ENCODE measurements at regions not wholly inside any gene's neighbourhood (a gene's known extent, or its start where the extent isn't known, plus 50 kb on each side); places are given as distances from the start of the nearest gene placed in this dataset.

- no peak for DNase-seq
These were observed 328.5 kb upstream of the USP25 start for GRCh38 chr21:15401331-15401730.

- no peak for DNase-seq
These were observed 324.6 kb upstream of the USP25 start for GRCh38 chr21:15405214-15405613.

GRCh38 chr21:15406791-15407190 lies 323.0 kb upstream of the USP25 start:
- DNase-seq, result no peak

GRCh38 chr21:15407585-15407984 lies 322.2 kb upstream of the USP25 start:
- DNase-seq, result no peak

GRCh38 chr21:15408089-15408488 lies 321.7 kb upstream of the USP25 start:
- DNase-seq, result no peak

GRCh38 chr21:15409031-15409430 lies 320.8 kb upstream of the USP25 start:
- no peak for DNase-seq

- DNase-seq, result no peak
These were observed 318.9 kb upstream of the USP25 start for GRCh38 chr21:15410853-15411252.

- no peak for DNase-seq
These were observed 315.7 kb upstream of the USP25 start for GRCh38 chr21:15414057-15414456.

GRCh38 chr21:15415541-15416261 lies 314.1 kb upstream of the USP25 start:
- no peak for DNase-seq

- DNase-seq, result no peak
These were observed 308.3 kb upstream of the USP25 start for GRCh38 chr21:15421441-15421881.

- no peak for DNase-seq
These were observed 307.8 kb upstream of the USP25 start for GRCh38 chr21:15421947-15422346.

GRCh38 chr21:15422783-15423182 lies 307.0 kb upstream of the USP25 start:
- DNase-seq, result no peak

- no peak for DNase-seq
These were observed 305.9 kb upstream of the USP25 start for GRCh38 chr21:15423676-15424445.

GRCh38 chr21:15425049-15425448 lies 304.7 kb upstream of the USP25 start:
- DNase-seq, result no peak

GRCh38 chr21:15430023-15430422 lies 299.8 kb upstream of the USP25 start:
- no peak for DNase-seq

- DNase-seq, result no peak
These were observed 299.2 kb upstream of the USP25 start for GRCh38 chr21:15430577-15430976.

- DNase-seq, result no peak
These were observed 298.7 kb upstream of the USP25 start for GRCh38 chr21:15431053-15431452.

GRCh38 chr21:15433091-15433490 lies 296.7 kb upstream of the USP25 start:
- DNase-seq, result no peak

GRCh38 chr21:15434163-15434905 lies 295.4 kb upstream of the USP25 start:
- no peak for DNase-seq

- no peak for DNase-seq
These were observed 293.8 kb upstream of the USP25 start for GRCh38 chr21:15436031-15436430.

- no peak for DNase-seq
These were observed 291.9 kb upstream of the USP25 start for GRCh38 chr21:15437883-15438282.

GRCh38 chr21:15439726-15440125 lies 290.1 kb upstream of the USP25 start:
- no peak for DNase-seq

GRCh38 chr21:15441060-15441493 lies 288.7 kb upstream of the USP25 start:
- DNase-seq, result no peak

- no peak for DNase-seq
These were observed 287.8 kb upstream of the USP25 start for GRCh38 chr21:15441992-15442391.

Data from NCI-H1694 treated with DMSO at 0.1 percent for 48 hours (cell line).